GM12872 (cell line): ENCODE measurements at regions not wholly inside any gene's neighbourhood (a gene's known extent, or its start where the extent isn't known, plus 50 kb on each side); places are given as distances from the start of the nearest gene placed in this dataset.

Experiments
- TF ChIP-seq, protein P1 (sequence below): IDR thresholded peaks from 3 replicates; pipeline ENCODE4 v1.5.1; 2011; ENCODE audit warnings: low read depth, mild to moderate bottlenecking, low read length, moderate library complexity; ENCODE audit not compliant: insufficient read depth

DNA sequence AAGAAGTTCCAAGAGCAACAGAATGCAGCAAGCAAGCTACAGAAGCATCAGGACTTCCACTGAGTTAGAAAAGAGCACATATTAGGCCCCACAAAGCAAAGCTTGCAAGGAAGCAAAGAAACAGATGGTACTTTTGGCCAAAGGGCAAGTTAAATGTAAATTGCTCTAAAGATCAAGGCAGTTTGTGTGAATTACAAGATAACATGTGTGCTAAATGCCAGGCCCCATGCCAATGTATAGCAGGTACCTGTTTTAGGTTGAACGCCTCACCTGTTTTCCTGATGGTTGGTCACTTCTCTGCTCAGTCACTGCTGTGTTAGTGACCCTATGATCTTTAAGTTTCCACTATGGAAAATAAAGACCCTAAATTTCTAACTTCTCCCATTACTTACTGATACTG is 606.5 kb upstream of the GYPC start:
- TF ChIP-seq, protein P1, sequence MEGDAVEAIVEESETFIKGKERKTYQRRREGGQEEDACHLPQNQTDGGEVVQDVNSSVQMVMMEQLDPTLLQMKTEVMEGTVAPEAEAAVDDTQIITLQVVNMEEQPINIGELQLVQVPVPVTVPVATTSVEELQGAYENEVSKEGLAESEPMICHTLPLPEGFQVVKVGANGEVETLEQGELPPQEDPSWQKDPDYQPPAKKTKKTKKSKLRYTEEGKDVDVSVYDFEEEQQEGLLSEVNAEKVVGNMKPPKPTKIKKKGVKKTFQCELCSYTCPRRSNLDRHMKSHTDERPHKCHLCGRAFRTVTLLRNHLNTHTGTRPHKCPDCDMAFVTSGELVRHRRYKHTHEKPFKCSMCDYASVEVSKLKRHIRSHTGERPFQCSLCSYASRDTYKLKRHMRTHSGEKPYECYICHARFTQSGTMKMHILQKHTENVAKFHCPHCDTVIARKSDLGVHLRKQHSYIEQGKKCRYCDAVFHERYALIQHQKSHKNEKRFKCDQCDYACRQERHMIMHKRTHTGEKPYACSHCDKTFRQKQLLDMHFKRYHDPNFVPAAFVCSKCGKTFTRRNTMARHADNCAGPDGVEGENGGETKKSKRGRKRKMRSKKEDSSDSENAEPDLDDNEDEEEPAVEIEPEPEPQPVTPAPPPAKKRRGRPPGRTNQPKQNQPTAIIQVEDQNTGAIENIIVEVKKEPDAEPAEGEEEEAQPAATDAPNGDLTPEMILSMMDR = no peak

DNA sequence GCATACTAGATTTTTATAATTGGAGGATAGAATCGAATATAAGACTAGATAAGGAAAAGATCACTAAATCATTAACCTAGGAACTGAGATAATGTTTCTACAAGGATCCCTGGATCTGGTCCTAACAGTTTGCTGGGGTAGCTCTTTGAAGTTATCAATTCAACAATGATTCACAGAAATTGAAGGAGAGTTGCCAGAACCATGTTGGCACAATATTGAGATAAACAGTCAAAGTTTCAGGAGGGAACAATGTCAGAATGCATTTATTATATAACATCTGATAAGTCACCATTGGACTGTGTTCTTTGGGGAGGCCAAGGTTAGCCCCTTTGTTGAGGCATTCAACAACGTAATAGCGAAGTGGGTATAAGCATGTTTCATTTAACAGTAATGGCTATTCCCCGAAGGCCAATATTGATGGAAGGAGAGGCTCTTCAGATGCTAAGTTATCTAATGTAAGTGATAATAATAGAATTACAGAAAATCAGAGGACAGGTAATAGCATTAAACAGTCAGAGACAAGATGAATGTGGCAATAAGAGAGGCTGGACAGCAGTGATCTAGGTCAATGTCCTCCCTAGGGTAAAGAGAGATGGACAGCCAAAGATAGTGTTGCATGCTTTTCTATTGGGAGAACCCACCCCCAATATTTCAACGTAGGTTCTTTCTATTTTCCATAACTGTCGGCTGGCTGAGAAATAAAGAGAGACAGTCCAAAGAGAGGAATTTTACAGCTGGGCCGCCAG is 604.8 kb upstream of the GYPC start:
- TF ChIP-seq, protein P1 = no peak

DNA sequence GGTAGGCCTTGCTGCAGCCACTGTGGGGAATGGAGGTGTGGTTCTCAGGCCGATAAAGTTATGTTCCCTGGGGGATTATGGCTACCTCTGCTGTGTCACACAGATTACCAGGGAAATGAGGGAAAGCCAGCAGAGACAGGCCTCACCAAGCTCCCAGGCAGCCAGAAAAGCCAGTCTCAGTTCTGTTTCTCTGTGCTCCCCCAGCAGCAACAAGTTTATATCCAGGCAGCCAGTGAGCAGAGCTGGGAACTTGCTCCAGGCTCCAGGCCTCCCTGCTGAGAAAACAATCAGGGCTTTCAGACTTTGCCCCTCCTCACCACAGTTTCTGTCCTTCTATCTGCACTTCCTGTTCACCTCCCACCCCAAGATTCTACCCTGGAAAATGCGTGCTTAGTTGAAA is 596.6 kb upstream of the GYPC start:
- TF ChIP-seq, protein P1 = no peak

DNA sequence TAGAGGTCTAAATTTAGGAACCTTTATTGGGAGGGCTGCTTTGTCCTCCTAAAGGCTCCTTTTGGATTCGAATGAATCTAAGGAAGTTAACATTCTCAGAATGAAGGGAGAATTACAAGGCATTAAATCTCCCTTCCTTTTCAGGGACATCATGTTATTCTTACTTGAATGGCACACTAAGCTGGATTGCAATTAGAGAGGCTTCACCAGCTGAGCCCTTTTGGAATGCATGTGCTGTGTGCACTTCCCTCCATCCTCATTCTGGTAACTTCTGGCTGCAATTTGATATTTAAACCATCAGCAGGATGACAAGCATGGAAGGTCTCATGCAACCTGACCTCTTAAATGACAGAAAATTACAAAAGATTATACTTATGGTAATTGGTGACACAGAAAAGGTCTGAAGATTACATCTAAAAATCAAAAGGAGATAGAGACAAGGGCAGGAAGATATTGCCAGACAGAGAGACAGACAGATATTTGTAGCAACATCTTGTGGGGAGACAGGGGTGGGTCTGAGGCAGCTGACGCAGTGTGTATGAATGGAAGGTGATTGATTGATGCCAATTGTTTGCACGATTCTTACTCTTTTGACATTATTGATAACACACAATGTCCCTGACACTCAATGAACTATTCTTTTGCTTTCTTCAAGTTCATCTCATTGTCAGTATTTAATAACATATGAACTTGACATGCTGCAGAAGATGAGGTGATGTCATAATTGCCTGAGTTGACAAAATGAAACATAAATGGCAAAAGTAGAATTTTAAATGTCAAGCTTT is 570.8 kb upstream of the GYPC start:
- TF ChIP-seq, protein P1 = no peak

DNA sequence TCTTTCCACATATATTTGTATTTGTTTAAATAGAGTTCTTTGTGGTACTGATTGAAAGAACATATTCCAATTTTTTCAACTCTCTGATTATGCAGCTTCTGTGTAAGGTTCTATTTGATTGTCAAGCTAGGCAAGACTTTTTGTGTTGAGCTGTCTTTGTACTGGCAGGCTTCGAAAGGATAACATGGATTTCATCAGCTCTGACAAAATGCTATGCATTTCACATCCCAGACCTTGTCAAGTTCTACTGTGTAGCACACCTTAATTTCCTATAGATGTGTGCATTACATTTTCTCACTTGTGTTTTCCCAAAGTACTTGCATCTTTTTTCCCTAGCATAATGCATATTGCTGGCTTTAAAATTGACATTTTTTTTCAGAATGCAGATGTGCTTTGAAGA is 555.0 kb upstream of the GYPC start:
- TF ChIP-seq, protein P1 = no peak

DNA sequence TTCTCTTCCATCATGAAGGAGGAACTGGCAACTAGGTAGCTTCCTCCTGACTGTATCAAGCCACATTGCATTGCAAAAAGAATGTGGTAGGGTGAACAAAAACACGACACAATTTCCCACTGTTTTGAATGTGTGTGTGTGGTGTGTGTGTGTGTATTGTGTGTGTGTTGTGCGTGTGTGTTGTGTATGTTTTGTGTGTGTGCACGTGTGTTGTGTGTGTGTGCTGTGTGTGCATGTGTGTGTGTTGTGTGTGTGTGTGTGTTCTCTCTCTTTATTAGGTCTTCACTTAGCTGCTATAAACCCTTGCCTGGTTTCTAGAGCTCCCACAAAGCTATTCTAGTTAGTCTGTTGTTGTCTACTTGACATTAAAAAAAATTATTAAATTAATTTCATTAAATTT is 550.0 kb upstream of the GYPC start:
- TF ChIP-seq, protein P1 = no peak

DNA sequence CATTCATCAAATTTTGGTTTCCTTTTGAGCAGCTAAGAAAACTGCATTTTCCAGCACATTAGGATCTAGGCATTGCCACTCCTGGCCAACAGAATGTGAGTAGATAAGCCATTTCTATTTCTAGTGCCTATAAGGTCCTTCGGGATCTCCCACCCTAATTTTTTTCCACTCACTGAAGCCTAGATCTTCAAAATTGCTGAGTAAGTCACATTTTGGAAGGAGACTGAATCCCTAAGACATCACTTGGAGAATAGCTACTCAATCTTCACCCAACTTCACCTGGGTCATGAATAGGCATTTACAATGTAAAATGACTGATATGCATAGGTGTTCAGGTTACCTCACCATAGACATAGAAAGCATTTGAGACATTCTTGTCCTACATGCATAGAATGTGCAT is 548.1 kb upstream of the GYPC start:
- TF ChIP-seq, protein P1 = no peak
